GM06990 (cell line): ENCODE measurements at regions not wholly inside any gene's neighbourhood (a gene's known extent, or its start where the extent isn't known, plus 50 kb on each side); places are given as distances from the start of the nearest gene placed in this dataset.

Source experiments
- DNase-seq: peaks from one replicate; pipeline ENCODE4 v3.0.0-alpha.2; 2011; ENCODE audit not compliant: insufficient read length; ENCODE audit errors: extremely low read depth
- H3K27me3 ChIP-seq: replicated peaks from 2 replicates; pipeline ENCODE4 v1.6.0; 2011; ENCODE audit warnings: low read length; ENCODE audit not compliant: control insufficient read depth, insufficient read depth
- H3K36me3 ChIP-seq: 2 replicates; pipeline ENCODE4 v1.5.1; 2011; ENCODE audit warnings: low read length; ENCODE audit not compliant: control insufficient read depth, insufficient read depth
- H3K4me3 ChIP-seq: replicated peaks from 2 replicates; pipeline ENCODE4 v1.5.1; 2011; ENCODE audit warnings: low read depth, mild to moderate bottlenecking, control low read depth, low read length
- CTCF ChIP-seq: IDR thresholded peaks from 2 replicates; pipeline ENCODE4 v1.5.1; 2011; ENCODE audit warnings: low read length, control low read depth, mild to moderate bottlenecking, inconsistent platforms; ENCODE audit not compliant: insufficient read depth, poor library complexity, severe bottlenecking

DNA sequence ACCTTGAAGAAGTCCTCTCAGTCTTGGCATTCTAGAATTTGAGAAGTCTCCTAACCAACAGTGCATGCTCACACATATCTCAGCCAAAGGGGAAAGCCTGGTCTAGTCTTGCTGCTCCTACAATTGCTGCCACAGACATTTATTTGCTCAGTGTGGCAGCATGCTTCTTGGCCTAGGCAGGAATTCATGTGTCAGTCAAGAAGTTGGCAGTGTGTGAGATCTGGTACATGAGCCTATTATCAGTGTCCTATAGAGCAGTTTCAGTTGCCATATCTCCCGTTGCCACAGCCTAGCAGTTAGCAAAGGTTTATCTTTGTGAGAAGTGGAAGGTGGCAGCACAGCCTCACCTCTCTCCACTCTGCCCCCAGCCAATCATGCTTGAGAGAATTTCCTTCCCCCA is 176.9 kb upstream of the ARHGEF9 start:
- Histone ChIP-seq H3K4me3 (no peak overlapping the region), H3K27me3 (no peaks in the 10 kb centered on the region), H3K36me3 (no peaks in the 10 kb centered on the region)
- TF ChIP-seq CTCF, result no peak
- no peak for DNase-seq

DNA sequence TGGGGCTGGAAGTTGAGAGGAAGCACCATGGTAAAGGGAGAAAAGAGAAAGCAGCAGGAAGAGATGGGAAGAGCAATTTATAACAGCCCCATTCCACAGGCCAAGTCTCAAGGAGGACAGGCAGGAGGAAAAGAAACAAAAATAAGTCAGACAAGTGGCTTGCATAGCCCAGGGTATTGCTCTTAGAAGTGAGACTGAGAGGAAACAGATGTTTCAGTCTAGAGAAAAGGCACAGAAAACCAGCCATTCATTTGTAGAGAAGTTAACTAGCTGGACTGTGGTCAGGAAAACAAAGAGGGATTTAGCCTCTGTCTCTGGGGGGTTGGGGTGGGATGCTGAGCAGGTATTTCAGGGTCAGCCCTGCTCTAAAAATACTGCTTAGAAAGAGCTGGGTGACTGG is 175.0 kb upstream of the ARHGEF9 start:
- DNase-seq, result no peak
- Histone ChIP-seq H3K36me3 (no peaks in the 10 kb centered on the region), H3K27me3 (no peaks in the 10 kb centered on the region), H3K4me3 (no peak overlapping the region)
- TF ChIP-seq CTCF, result no peak

DNA sequence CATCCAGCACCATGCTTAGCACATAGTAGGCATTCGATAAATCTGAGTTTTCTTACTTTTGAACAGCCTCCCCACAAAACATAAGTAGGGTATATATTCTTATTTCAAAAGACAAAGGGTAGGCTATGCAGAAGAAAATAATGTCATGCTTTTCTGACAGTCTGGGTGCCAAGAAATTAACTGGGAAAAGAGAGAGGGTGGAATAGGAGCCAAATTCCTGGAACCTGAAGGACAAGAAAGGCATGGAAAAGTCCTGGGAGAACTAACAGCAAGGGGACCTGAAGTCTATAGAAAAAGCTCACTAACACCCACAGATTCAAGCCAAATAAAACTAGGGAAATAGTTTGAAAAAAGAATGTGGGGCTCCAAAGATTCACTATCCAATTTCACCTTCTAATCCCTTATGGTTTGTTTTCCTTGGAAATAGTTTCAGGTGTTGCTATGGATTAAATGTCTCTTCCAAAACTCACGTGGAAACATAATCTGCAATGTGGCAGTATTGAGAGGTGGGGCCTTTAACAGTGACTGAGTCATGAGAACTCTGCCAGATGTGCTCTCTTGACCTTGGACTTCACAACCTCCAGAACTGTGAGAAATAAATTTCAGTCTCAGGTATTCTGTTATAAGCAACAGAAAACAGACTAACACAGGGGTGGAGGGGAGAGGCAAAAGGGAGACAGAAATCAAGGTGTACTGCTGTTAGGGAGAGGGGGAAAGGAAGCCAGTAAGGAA is 173.3 kb upstream of the ARHGEF9 start:
- H3K27me3 ChIP-seq, result no peaks in the 10 kb centered on the region
- no peak overlapping the region for H3K4me3 ChIP-seq
- no peaks in the 10 kb centered on the region for H3K36me3 ChIP-seq
- TF ChIP-seq CTCF, result no peak
- no peak for DNase-seq

DNA sequence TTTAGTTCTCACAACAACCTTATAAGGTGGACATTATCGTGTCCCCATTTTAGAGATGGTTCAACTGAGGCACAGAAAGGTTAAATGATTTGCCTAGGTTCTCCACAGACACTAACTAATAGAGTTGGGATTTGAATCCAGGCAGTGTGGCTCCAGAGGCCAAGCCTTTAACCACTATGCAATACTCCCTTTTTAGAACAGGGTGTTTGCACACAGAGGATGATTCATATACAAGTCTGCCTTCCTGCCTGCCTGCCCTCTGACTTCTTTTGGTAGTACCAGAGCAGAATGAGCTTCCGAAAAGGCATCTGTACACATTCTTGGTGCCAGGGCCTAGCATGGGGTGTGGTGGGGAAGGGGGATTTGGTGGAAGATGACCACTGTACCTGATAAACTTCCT is 150.8 kb upstream of the ARHGEF9 start:
- Histone ChIP-seq H3K36me3 (no peaks in the 10 kb centered on the region), H3K27me3 (no peaks in the 10 kb centered on the region), H3K4me3 (no peak overlapping the region)
- no peak for DNase-seq
- TF ChIP-seq CTCF, result no peak

GRCh38 chrX:63934791-63935190 is 149.8 kb upstream of the ARHGEF9 start:
- no peak overlapping the region for H3K4me3 ChIP-seq
- DNase-seq, result no peak

More at GRCh38 chrX:63934791-63935190, 149.8 kb upstream of the ARHGEF9 start:
- no peaks in the 10 kb centered on the region for H3K36me3 ChIP-seq
- H3K27me3 ChIP-seq, result no peaks in the 10 kb centered on the region
- no peak for TF ChIP-seq CTCF
